ENCODE measurements at regions not wholly inside any gene's neighbourhood (a gene's known extent, or its start where the extent isn't known, plus 50 kb on each side); places are given as distances from the start of the nearest gene placed in this dataset.

GRCh38 chr4:96240041-96240440, 400.1 kb downstream of the PDHA2 start:
- no peak for TF ChIP-seq CTCF (IDR thresholded peaks at IDR 0.05; ENCODE audit: low read depth, low read length, missing control alignments)
- no peak for DNase-seq (ENCODE audit: low read depth)
- H3K4me3 ChIP-seq (ENCODE audit: low read depth, low read length), result no peak overlapping the region

DNA sequence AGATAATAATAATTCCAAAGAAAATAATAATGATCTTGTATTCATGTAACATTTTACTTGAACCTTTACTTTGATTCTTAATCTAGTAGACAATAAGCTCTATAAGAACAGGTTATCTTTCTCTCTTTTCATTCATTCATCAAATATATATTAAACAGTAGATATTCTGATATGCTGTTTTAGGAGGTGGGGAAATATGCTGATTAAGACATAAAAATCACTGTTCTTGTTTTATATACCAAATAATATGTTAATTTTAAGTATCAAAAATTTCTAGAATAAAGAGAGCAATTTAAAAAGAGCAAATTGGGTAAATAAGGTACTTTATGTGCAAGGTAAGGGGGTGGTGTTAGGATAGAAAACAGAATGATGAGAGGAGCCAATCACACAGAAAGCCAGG, 401.9 kb downstream of the PDHA2 start:
- no peak for DNase-seq (ENCODE audit: low read depth)
- no peak for TF ChIP-seq CTCF (IDR thresholded peaks at IDR 0.05; ENCODE audit: low read depth, low read length, missing control alignments)
- H3K4me3 ChIP-seq (ENCODE audit: low read depth, low read length), result no peak overlapping the region

- no peak for TF ChIP-seq CTCF (IDR thresholded peaks at IDR 0.05; ENCODE audit: low read depth, low read length, missing control alignments)
- no peak for DNase-seq (ENCODE audit: low read depth)
- H3K4me3 ChIP-seq (ENCODE audit: low read depth, low read length), result no peak overlapping the region
Observed at GRCh38 chr4:96247096-96247495, 407.2 kb downstream of the PDHA2 start.

GRCh38 chr4:96248225-96248624, 408.3 kb downstream of the PDHA2 start:
- DNase-seq (ENCODE audit: low read depth), result no peak
- no peak overlapping the region for H3K4me3 ChIP-seq (ENCODE audit: low read depth, low read length)
- TF ChIP-seq CTCF (IDR thresholded peaks at IDR 0.05; ENCODE audit: low read depth, low read length, missing control alignments), result no peak

- H3K4me3 ChIP-seq (ENCODE audit: low read depth, low read length), result no peak overlapping the region
- TF ChIP-seq CTCF (IDR thresholded peaks at IDR 0.05; ENCODE audit: low read depth, low read length, missing control alignments), result no peak
- no peak for DNase-seq (ENCODE audit: low read depth)
Observed at GRCh38 chr4:96260064-96260682, 420.3 kb downstream of the PDHA2 start.

GRCh38 chr4:96262057-96262456, 422.2 kb downstream of the PDHA2 start:
- TF ChIP-seq CTCF (IDR thresholded peaks at IDR 0.05; ENCODE audit: low read depth, low read length, missing control alignments), result no peak

GRCh38 chr4:96263291-96263690, 423.4 kb downstream of the PDHA2 start:
- TF ChIP-seq CTCF (IDR thresholded peaks at IDR 0.05; ENCODE audit: low read depth, low read length, missing control alignments), result no peak
- H3K4me3 ChIP-seq (ENCODE audit: low read depth, low read length), result no peak overlapping the region
- no peak for DNase-seq (ENCODE audit: low read depth)

More at GRCh38 chr4:96262057-96262456, 422.2 kb downstream of the PDHA2 start:
- H3K4me3 ChIP-seq (ENCODE audit: low read depth, low read length), result no peak overlapping the region
- no peak for DNase-seq (ENCODE audit: low read depth)

Measured in GM12864 (cell line).